Stimulated activated naive CD8-positive, alpha-beta T cell treated with anti-CD3 and anti-CD28 coated beads, Interleukin-15, Interleukin-2, amounts not matched to agents 100 U/mL and 50 U/mL, for 24 hours (primary cell): ENCODE measurements at regions not wholly inside any gene's neighbourhood (a gene's known extent, or its start where the extent isn't known, plus 50 kb on each side); places are given as distances from the start of the nearest gene placed in this dataset.
"Not testable (repeated sequence)": the region's sequence is repeated elsewhere in the genome, so short reads cannot be mapped to it uniquely, and the experiment has no call there.

Experiments
- ATAC-seq: fragments of 150-1000 bp; cut with Tn5 transposase; one replicate; pipeline ENCODE4 v1.10.0; 2021
- DNase-seq: peaks from one replicate; pipeline ENCODE4 v3.0.0; 2021

DNA sequence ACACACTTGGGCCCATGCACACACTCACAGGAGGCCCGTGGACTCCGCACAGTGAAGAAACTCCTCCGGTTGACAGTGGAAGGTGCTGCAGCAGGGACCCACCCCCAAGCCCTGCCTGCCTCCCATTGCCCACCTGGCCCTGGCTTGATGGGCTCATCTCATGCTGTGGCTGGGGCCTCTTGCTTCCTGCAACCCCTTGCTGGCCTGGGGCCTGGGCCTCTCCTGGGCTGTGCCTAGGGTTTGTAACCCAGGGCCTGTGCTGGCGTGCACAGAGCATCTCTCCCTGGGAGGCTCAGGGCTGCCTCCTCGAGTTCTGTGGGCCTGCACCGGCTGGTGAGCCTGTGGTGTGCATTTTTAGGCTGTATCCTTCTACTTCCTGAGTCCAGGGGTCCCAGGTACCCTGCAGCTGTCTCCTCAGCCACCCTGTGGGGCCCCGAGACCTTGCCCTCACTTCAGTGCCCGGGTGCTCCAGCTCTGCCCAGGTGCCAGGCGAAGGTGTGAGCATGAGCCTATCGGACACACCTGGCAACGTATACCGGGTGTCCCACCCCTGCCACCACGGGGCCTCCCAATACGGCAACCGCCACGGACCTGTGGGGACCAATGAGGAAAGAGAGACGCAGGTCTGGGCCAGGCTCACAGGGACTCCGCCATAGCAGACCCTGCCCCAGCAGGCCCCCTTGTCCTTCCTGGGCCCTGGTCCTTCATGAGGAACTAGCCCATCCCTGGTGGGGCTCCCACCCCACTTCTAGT lies 158.3 kb upstream of the POTEB2 start:
- not testable (repeated sequence) for ATAC-seq

GRCh38 chr15:21018176-21018575 lies 152.1 kb upstream of the POTEB2 start:
- DNase-seq, ATAC-seq: not testable (repeated sequence)

More for the DNA sequence above, 158.3 kb upstream of the POTEB2 start:
- not testable (repeated sequence) for DNase-seq

DNA sequence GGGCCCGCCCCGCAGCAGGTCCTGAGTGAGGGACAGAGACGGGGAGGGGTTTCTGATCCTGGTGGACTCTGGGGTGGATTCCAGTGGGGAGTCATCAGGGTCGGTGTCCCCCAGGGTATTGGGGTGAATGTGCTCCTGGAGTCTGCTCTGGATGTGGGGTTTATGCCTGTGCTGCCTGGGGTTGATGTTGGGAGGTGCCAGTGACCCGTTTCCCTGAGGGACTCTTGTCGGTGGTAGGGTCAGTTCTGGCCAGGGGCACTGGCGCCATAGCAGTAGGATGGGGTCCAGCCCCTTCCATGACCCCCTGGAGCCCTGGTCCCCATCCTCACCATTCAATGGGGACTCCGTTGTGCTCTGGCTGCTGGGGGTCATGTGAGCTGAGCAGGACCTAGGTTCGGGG lies 151.2 kb upstream of the POTEB2 start:
- not testable (repeated sequence) for ATAC-seq, DNase-seq

- peak; percentile 19 for ATAC-seq
- not testable (repeated sequence) for DNase-seq
Observed at GRCh38 chr15:21016589-21016988, 150.5 kb upstream of the POTEB2 start.

DNA sequence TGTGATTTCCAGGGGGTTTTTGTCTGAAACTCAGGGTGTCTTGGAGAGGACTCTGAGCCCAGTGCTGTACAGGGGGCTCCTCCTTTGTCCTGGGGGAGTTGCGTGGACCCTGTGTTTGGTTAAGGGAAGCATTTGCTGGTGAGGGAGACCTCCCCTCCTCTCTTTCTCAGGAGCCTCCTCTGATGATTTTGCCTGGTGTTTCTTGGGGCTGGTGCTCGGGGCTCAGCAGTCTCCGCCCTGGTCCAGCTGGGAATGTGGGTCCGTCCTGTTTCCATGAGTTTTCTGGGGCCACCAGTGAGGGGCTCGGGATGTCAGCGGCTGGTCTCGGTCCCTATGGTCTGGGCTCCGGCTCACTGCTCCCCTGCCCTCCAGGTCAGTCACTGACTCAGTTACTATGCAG lies 149.1 kb upstream of the POTEB2 start:
- ATAC-seq, DNase-seq: not testable (repeated sequence)

DNA sequence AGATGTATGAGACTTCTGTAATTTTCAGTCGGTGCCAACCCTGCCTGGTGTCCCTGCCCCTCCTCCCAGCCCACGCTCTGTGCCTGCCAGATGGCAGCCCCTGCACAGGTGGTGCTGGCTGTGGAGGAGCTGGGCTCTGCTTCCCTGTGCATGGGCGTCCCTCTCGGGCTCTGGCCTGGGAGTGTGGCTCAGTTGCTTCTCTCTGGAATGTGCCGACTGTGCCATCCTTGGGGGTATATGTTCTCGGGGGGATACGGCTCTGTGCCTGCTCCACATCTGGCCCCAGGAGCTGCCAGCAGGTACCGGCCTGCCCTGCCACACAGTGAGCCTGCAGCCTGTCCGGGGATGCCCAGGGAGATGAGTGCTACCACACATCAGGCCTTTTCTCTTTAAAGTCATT lies 147.2 kb upstream of the POTEB2 start:
- not testable (repeated sequence) for DNase-seq, ATAC-seq

DNA sequence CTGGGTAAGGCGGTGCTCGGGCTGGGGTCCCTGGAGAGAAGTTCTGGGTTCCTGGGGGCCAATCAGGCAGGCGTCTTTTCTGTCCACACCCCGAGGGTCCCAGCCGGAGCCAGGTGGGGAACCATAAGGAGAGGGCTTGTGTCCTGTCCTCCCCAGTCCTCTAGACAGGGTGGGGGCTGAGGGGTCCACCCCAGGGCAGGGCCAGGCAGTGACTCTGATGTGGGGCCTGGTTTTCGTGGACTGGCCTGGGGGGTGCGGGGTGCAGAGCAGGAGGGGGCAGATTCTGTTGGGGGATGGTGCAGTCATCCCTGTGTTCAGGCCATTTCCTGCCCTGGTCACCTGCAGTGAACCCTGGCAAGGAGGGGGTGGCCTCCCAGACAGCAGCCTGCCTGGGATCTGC lies 143.5 kb upstream of the POTEB2 start:
- not testable (repeated sequence) for DNase-seq, ATAC-seq

DNA sequence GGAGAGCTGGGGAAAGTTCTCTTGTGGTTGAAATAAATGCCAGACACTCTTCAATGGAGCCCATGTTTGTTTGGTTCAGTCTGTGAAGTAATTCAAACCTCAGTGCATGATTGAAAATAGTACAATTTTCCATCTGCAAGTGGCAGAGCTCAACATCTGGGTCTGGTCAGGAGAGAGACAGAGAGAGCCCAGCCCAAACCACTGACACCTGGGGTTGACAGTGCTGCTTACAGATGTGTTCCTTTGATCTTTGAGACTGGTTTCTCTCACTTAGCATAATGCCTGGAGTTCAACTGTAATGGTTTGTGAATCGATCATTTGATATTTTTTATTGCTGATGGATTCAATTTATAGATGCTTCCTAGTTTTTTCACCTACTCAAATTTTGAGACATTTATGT lies 137.3 kb upstream of the POTEB2 start:
- ATAC-seq, DNase-seq: not testable (repeated sequence)

- not testable (repeated sequence) for ATAC-seq, DNase-seq
Observed at GRCh38 chr15:21001950-21002349, 135.8 kb upstream of the POTEB2 start.

- not testable (repeated sequence) for DNase-seq, ATAC-seq
Observed at GRCh38 chr15:20991691-20992090, 125.6 kb upstream of the POTEB2 start.

GRCh38 chr15:20991253-20991652 lies 125.1 kb upstream of the POTEB2 start:
- not testable (repeated sequence) for ATAC-seq

GRCh38 chr15:20986775-20987174 lies 120.7 kb upstream of the POTEB2 start:
- not testable (repeated sequence) for DNase-seq, ATAC-seq

More at GRCh38 chr15:20991253-20991652, 125.1 kb upstream of the POTEB2 start:
- not testable (repeated sequence) for DNase-seq

DNA sequence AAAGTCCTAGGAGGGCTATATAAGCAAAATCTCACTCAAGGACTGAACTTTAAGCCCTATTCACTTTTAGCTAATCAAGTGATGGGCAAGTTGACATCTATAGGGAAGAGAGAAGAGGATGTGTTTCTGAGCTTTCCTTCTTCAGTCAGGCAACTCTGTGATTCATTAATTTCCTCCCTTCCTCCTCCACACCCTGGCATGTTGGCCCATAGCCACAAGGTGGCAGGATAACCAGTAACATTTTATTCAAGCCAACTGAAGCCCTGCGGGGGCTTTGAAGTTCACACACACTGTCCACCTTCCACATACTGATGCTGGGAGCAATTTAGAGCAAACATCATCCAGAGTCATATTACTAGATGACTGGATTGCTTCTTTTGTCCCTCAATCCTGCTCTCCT lies 111.9 kb upstream of the POTEB2 start:
- DNase-seq = not testable (repeated sequence)
- peak; percentile 73 for ATAC-seq

DNA sequence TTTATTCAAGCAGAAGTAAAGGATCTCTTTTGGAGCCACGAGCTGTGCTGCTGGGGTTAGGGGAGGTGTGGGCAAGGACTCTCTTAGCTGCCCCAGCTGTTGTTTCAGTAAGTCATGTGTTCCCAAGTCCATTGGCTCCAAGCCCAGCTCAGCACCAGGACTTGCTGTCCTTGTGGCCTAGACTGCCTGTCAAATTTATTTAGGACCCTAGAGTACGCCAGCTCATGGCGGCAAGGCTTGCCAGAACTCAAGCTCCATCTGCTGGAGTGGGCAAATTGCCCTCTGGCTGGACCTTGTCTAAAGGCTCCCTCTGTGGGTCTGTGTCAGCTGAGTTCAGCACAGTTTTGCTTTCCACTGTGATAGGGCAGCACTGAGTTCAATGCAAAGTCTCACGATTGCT lies 106.6 kb upstream of the POTEB2 start:
- not testable (repeated sequence) for ATAC-seq, DNase-seq

DNA sequence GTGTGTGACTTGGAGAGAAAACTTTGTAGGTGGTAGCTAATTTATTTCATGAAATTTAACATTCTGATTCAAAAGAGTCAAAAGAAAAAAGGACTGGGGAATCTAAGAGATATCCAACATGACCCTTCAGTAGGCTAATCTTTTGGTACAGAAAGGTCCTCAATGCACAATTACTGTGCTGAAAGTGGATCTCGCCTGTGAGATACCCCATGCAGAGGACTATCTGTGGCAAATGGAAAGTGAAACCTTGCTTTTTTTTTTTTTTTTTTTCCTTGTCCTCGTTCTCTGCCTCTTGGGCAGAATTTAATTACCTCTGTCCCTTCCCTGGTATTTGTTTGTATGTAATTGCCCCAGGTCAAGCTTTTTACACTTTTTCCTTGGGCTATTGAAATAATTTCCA lies 93.2 kb upstream of the POTEB2 start:
- DNase-seq, ATAC-seq: not testable (repeated sequence)

GRCh38 chr15:20929322-20929721 lies 63.2 kb upstream of the POTEB2 start:
- not testable (repeated sequence) for DNase-seq, ATAC-seq
